ENCODE measurements at regions not wholly inside any gene's neighbourhood (a gene's known extent, or its start where the extent isn't known, plus 50 kb on each side); places are given as distances from the start of the nearest gene placed in this dataset.

DNA sequence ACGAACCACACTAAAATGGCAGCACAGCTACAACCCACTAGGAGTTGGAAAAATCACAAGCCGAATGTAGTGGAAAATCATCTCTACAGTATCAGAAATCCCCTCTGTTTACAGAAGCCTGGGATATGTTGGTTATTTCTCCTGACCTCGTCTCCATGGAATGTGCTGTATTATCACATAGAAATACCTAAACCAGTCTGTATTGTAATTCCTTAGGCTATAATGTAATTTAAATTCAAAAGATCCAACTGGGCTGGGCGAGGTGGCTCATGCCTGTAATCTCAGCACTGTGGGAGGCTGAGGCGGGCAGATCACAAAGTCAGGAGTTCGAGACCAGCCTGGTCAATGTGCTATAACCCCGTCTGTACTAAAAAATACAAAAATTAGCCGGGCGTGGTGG is 244.8 kb upstream of the MPDZ start:
- H4K20me1 ChIP-seq (ENCODE audit: control insufficient read depth, insufficient read depth, low read length, poor library complexity, severe bottlenecking) = no peaks in the 10 kb centered on the region
- Mint-ChIP-seq H3K4me1 (no peaks in the 10 kb centered on the region), H3K27me3 (no peaks in the 10 kb centered on the region), H3K4me3 (no peak overlapping the region), H3K27ac (no peak overlapping the region), H3K9me3 (ENCODE audit: insufficient read depth) (peaks cover 2% of the 10 kb centered on the region)
- H3K4me2 ChIP-seq (replicated peaks; ENCODE audit: low read depth, low read length, poor library complexity, severe bottlenecking) = no peak overlapping the region
- H3K27ac ChIP-seq (ENCODE audit: low read length in 2 of 2) = no peak overlapping the region
- intact Hi-C loops (cut with micrococcal nuclease) = no loop called here
- no peak for TF ChIP-seq EZH2 (IDR thresholded peaks at IDR 0.05; ENCODE audit: borderline replicate concordance, insufficient read depth, low read depth, low read length, poor library complexity, severe bottlenecking)
- TF ChIP-seq, protein P1, sequence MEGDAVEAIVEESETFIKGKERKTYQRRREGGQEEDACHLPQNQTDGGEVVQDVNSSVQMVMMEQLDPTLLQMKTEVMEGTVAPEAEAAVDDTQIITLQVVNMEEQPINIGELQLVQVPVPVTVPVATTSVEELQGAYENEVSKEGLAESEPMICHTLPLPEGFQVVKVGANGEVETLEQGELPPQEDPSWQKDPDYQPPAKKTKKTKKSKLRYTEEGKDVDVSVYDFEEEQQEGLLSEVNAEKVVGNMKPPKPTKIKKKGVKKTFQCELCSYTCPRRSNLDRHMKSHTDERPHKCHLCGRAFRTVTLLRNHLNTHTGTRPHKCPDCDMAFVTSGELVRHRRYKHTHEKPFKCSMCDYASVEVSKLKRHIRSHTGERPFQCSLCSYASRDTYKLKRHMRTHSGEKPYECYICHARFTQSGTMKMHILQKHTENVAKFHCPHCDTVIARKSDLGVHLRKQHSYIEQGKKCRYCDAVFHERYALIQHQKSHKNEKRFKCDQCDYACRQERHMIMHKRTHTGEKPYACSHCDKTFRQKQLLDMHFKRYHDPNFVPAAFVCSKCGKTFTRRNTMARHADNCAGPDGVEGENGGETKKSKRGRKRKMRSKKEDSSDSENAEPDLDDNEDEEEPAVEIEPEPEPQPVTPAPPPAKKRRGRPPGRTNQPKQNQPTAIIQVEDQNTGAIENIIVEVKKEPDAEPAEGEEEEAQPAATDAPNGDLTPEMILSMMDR (IDR thresholded peaks at IDR 0.05) = no peak
- no peaks in the 10 kb centered on the region for H3K36me3 ChIP-seq (replicated peaks in 1 of 2; ENCODE audit: control extremely low read depth in 1 of 2, control insufficient read depth in 1 of 2, extremely low read depth in 1 of 2, insufficient read depth in 2 of 2, low read length in 1 of 2)
- ChIA-PET CTCF (no interaction called here), POLR2A (no interaction called here)
- no peaks in the 10 kb centered on the region for H3K27me3 ChIP-seq (replicated peaks in 1 of 4; ENCODE audit: control extremely low read depth in 1 of 4, control insufficient read depth in 3 of 4, insufficient read depth in 4 of 4, low read length in 3 of 4)
- no peak overlapping the region for H3K9ac ChIP-seq (ENCODE audit: low read length)
- ATAC-seq (ENCODE audit: low read depth) = no peak
- H3K9me3 ChIP-seq (ENCODE audit: control extremely low read depth in 1 of 3, control insufficient read depth in 2 of 3, insufficient read depth in 1 of 3, low read length in 2 of 3) = no peaks in the 10 kb centered on the region
- no peak overlapping the region for H3K4me3 ChIP-seq (ENCODE audit: control extremely low read depth in 1 of 5, extremely low read depth in 1 of 5, insufficient read depth in 1 of 5, low read depth in 2 of 5, low read length in 4 of 5)
- DNase-seq = no peak
- no peaks in the 10 kb centered on the region for H3K4me1 ChIP-seq (ENCODE audit: control insufficient read depth in 2 of 2, insufficient read depth in 2 of 2, low read length in 2 of 2)
- no peaks in the 10 kb centered on the region for H3K79me2 ChIP-seq (ENCODE audit: control insufficient read depth, insufficient read depth, low read length)
- H2AFZ ChIP-seq (ENCODE audit: insufficient read depth, low read depth, low read length, poor library complexity, severe bottlenecking) = no peak overlapping the region
- WGBS (ENCODE audit: insufficient coverage) = 87% methylated on average over 7 of the region's 9 CpGs

DNA sequence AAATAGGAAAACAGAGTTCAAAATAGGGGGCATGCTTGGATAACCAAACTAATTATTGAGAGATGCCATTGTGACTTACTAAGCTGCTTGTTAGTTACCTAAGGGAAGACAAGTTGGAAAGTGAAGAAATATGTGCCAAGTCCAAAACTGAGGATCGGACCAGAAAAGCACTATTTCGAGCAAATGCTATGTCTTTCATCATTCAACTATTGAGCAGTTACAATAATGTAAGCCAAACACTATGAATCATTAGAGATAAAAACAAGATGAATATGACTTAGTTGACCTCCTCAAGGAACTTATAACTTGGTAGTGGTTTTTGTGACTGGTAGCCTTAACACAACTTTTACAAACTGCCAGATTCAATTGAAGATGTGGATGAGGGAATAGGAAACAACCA is 240.6 kb upstream of the MPDZ start:
- no peak overlapping the region for H3K27ac ChIP-seq (ENCODE audit: low read length in 2 of 2)
- H3K9ac ChIP-seq (ENCODE audit: low read length) = no peak overlapping the region
- no peak overlapping the region for H3K4me2 ChIP-seq (replicated peaks; ENCODE audit: low read depth, low read length, poor library complexity, severe bottlenecking)
- no peak overlapping the region for H3K4me3 Mint-ChIP-seq
- ChIA-PET CTCF (interaction anchor here (1.4 kb wide), 1 partner anchor 10 kb away, joined by 3 read pairs; no protein-coding TSS in a partner anchor), POLR2A (no interaction called here)
- no peaks in the 10 kb centered on the region for H3K9me3 ChIP-seq (ENCODE audit: control extremely low read depth in 1 of 3, control insufficient read depth in 2 of 3, insufficient read depth in 1 of 3, low read length in 2 of 3)
- ATAC-seq (ENCODE audit: low read depth) = no peak
- no peaks in the 10 kb centered on the region for H3K27me3 Mint-ChIP-seq
- H2AFZ ChIP-seq (ENCODE audit: insufficient read depth, low read depth, low read length, poor library complexity, severe bottlenecking) = no peak overlapping the region
- no peaks in the 10 kb centered on the region for H4K20me1 ChIP-seq (ENCODE audit: control insufficient read depth, insufficient read depth, low read length, poor library complexity, severe bottlenecking)
- H3K36me3 ChIP-seq (replicated peaks in 1 of 2; ENCODE audit: control extremely low read depth in 1 of 2, control insufficient read depth in 1 of 2, extremely low read depth in 1 of 2, insufficient read depth in 2 of 2, low read length in 1 of 2) = no peaks in the 10 kb centered on the region
- intact Hi-C loops (cut with micrococcal nuclease) = no loop called here
- H3K79me2 ChIP-seq (ENCODE audit: control insufficient read depth, insufficient read depth, low read length) = no peaks in the 10 kb centered on the region
- no peaks in the 10 kb centered on the region for H3K27me3 ChIP-seq (replicated peaks in 1 of 4; ENCODE audit: control extremely low read depth in 1 of 4, control insufficient read depth in 3 of 4, insufficient read depth in 4 of 4, low read length in 3 of 4)
- no CpG with 5 or more reads among the region's 2 CpGs for WGBS (ENCODE audit: insufficient coverage)
- no peaks in the 10 kb centered on the region for H3K4me1 ChIP-seq (ENCODE audit: control insufficient read depth in 2 of 2, insufficient read depth in 2 of 2, low read length in 2 of 2)
- H3K4me1 Mint-ChIP-seq = no peaks in the 10 kb centered on the region
- H3K4me3 ChIP-seq (ENCODE audit: control extremely low read depth in 1 of 5, extremely low read depth in 1 of 5, insufficient read depth in 1 of 5, low read depth in 2 of 5, low read length in 4 of 5) = no peak overlapping the region
- no peak overlapping the region for H3K27ac Mint-ChIP-seq
- H3K9me3 Mint-ChIP-seq (ENCODE audit: insufficient read depth) = peaks cover 6% of the 10 kb centered on the region
- TF ChIP-seq, protein P1 (IDR thresholded peaks at IDR 0.05) = no peak
- TF ChIP-seq EZH2 (IDR thresholded peaks at IDR 0.05; ENCODE audit: borderline replicate concordance, insufficient read depth, low read depth, low read length, poor library complexity, severe bottlenecking) = no peak
- no peak for DNase-seq

Measured in B cell (primary cell).